Stimulated activated naive CD8-positive, alpha-beta T cell treated with anti-CD3 and anti-CD28 coated beads, Interleukin-15, Interleukin-2, amounts not matched to agents 100 ng/mL and 50 ng/mL, for 24 hours (primary cell): ENCODE measurements at regions not wholly inside any gene's neighbourhood (a gene's known extent, or its start where the extent isn't known, plus 50 kb on each side); places are given as distances from the start of the nearest gene placed in this dataset.
A peak's percentile ranks its signal among the peaks of the same experiment; 100 is the strongest.

Experiments used
- H3K27ac Mint-ChIP-seq: one replicate; pipeline ENCODE4 v1.8.0; 2021; ENCODE audit warnings: mild to moderate bottlenecking, mixed read lengths
- H3K27me3 Mint-ChIP-seq: one replicate; pipeline ENCODE4 v1.8.0; 2021; ENCODE audit warnings: mixed read lengths
- H3K36me3 Mint-ChIP-seq: one replicate; pipeline ENCODE4 v1.8.0; 2021; ENCODE audit warnings: low read depth, mixed read lengths
- H3K4me1 Mint-ChIP-seq: one replicate; pipeline ENCODE4 v1.8.0; 2021; ENCODE audit warnings: low read depth, mixed read lengths
- H3K4me3 Mint-ChIP-seq: one replicate; pipeline ENCODE4 v1.8.0; 2021; ENCODE audit warnings: mild to moderate bottlenecking, mixed read lengths
- H3K9me3 Mint-ChIP-seq: one replicate; pipeline ENCODE4 v1.8.0; 2021; ENCODE audit warnings: mixed read lengths

DNA sequence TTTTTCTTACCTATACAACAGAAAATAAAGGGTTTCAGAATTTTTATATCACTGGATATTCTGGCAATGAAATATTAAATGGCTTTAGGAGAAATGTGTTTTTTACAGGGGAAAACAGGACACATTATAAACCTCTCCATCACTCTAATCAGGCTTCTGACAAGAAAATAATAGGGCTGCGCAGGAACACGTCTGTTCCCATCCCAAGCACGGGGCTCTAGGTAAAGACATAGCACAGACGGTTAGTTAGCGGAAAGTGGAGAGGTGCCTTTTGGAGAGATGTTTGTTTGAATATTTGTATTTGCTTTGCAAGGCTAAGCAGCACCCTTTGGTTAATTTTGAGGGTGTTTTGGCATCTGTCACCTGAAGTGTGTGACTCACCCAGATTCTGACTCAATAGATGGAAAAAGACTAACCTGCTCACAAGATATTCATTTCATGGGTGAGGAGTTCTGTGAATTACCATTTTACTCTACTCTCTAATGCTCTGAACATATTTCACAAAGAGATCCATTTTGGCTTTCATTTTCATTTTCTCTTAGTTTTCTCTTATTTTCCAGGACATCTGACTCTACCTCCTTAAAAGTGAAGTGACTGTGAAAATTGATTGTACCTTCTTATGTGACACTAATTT, 174.5 kb upstream of the AKR1E2 start:
- Mint-ChIP-seq H3K9me3 (no peaks in the 10 kb centered on the region), H3K36me3 (no peaks in the 10 kb centered on the region), H3K4me1 (peaks cover 30% of the 10 kb centered on the region), H3K27ac (peak overlapping the region; percentile 90), H3K4me3 (peak overlapping the region; percentile 40), H3K27me3 (peaks cover 3% of the 10 kb centered on the region)

DNA sequence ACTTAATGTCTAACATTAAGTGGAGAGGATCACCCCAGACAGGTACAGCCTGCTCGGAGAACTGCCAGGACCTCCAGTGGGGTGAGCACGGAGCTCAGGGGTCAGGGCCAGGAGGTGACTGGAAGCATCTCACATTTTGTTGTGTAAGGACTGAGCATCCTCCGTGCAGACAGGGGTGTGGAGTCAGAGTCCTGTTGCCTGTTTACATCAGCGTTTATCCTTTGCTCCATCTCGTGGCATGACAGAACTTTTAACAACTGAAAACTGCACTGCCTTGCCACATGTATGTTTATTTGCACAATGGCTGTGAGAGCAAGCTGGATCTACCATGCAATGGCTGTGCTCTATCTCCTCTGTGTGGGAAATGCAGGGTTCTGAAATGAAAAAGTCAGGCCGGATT, 175.4 kb upstream of the AKR1E2 start:
- Mint-ChIP-seq H3K27me3 (peaks cover 3% of the 10 kb centered on the region), H3K36me3 (no peaks in the 10 kb centered on the region), H3K4me3 (no peak overlapping the region), H3K27ac (no peak overlapping the region), H3K4me1 (peaks cover 30% of the 10 kb centered on the region), H3K9me3 (no peaks in the 10 kb centered on the region)

DNA sequence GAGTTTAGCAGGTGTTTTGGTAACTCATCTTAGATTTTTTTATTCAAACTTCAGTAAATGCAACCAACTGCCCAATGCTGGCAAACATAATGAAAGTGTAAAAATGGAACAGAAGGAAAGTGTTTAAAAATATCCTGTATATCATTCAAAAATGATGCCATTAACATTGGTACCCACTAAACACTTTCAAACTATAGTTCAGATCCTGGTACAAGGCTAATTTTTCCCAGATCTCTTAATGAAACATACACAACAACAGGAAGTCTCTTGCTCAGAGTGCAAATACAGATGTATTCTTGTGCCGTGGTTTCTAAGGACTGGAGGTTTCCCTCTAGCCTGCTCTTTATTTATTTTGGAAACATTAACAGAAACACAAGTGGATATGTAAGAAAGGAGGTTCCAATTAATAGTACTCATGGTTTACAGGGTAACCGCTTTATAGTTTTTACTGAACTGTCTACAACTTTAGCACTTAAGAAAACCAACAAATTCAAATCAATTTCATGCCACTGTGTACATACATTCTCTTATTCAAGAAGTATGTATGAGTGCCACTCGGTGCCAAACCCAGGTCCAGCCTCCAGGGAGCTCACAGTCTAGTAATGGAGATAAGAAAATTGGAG, 176.0 kb upstream of the AKR1E2 start:
- Mint-ChIP-seq H3K36me3 (no peaks in the 10 kb centered on the region), H3K27ac (no peak overlapping the region), H3K9me3 (no peaks in the 10 kb centered on the region), H3K4me1 (peaks cover 30% of the 10 kb centered on the region), H3K4me3 (no peak overlapping the region), H3K27me3 (peaks cover 3% of the 10 kb centered on the region)

DNA sequence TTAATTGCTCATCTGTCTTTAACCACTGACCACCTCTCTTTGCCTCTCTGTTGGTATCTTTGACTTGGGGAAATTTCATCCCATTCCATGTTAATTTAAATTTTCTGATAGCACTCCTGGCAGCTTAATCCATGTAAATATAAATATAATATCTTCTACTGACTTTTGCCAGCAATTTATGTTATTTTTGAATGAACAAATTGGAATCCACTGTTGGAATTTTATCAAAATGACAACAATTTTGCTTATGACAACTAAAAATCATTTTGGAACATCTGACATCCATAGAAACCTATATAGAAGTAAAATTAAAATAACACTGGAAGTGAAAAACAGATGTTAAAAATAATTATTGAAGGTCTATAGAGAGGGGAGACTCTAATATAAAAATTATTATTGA, 176.5 kb upstream of the AKR1E2 start:
- Mint-ChIP-seq H3K4me3 (no peak overlapping the region), H3K4me1 (peaks cover 30% of the 10 kb centered on the region), H3K36me3 (no peaks in the 10 kb centered on the region), H3K27ac (no peak overlapping the region), H3K9me3 (no peaks in the 10 kb centered on the region), H3K27me3 (peaks cover 3% of the 10 kb centered on the region)

DNA sequence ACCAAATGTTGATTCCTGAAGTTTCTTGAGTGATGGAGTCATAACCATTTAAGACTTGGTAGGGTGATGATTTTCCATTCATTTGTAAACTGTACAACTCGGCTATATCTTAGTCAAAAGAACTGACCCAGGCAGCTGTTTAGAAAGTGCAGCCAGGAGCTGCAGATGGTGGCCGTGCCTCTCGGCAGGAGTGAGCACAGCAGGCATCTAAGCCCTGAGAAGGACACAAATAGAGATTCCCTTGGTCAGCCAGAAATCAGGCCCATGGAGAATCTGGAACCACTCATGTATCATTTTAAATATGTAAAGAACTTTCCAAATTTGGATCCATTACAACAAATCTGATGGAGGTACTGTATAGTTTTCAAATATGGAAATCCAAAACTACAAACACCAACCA, 177.0 kb upstream of the AKR1E2 start:
- Mint-ChIP-seq H3K27me3 (peaks cover 3% of the 10 kb centered on the region), H3K4me3 (no peak overlapping the region), H3K36me3 (no peaks in the 10 kb centered on the region), H3K4me1 (peaks cover 30% of the 10 kb centered on the region), H3K9me3 (no peaks in the 10 kb centered on the region), H3K27ac (no peak overlapping the region)

DNA sequence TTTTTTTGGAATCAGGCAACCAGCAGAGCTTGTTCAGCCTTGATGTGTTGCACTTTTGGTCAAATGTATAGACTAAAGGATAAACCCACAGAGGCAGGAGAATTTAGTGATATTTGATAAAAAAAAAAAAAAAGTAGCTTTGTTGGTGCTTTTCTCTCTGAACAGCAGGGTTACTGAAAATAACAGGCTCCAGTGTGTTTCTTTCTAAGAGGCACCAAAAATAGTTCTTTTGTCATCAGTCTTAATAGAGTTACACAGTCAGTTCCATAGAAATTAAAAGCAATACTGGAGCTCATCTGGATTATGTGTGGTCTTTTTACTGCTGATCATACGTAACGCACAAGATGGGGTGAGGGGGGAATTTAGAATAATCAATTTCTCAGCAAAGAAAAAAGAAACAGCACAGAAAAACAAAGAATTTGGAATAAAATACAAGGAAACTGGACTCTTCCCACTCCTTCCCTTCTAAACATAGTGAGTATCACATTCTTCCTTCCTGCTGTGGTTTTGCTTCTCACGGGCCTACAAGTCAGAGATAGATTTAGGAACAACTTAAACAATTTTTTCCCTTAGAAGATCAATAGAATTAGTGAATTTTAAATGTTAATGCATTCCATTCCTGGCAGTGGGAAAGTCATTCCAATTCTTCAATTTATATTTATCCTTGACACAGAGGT, 178.8 kb upstream of the AKR1E2 start:
- Mint-ChIP-seq H3K36me3 (no peaks in the 10 kb centered on the region), H3K9me3 (no peaks in the 10 kb centered on the region), H3K27me3 (peaks cover 3% of the 10 kb centered on the region), H3K27ac (no peak overlapping the region), H3K4me1 (peaks cover 19% of the 10 kb centered on the region), H3K4me3 (no peak overlapping the region)

DNA sequence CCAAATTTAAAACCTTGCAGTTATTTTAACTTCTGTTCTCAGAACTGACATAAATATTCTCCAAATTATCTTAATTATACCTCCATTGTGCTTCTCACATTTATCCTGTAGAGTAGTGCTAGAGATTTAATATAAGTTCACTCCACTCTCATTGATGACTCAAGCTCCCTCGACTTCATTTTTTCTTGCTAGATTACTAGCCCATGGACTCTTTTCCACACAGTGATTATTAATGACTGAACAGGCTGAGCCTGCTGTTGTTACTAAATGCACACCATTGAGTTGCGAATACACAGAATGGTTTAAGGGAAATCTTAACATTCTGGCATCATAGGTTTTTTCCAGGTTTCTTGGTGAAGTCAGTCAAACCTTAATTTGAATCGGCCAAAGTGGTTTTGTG, 179.5 kb upstream of the AKR1E2 start:
- no peaks in the 10 kb centered on the region for H3K9me3 Mint-ChIP-seq
- no peak overlapping the region for H3K4me3 Mint-ChIP-seq
- H3K4me1 Mint-ChIP-seq: peaks cover 12% of the 10 kb centered on the region
- H3K27me3 Mint-ChIP-seq: peaks cover 3% of the 10 kb centered on the region
- no peaks in the 10 kb centered on the region for H3K36me3 Mint-ChIP-seq
- no peak overlapping the region for H3K27ac Mint-ChIP-seq

DNA sequence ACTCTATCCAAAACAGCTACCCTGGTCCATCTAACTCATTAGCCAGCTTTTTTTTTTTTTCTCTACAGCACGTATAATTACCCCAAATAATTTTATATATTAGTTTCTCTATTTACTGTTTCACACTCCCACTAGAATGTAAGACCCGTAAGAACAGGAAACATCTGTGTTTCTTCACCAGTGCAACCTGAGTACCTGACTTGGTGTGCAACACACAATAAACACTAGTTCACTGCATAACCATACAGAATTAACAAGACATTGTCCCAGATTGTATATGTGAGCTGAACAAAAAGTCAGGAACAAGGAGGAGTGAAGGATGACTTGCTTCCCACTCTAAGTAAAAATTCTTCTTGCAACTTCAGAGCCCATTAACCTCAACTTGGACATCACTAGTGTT, 180.2 kb upstream of the AKR1E2 start:
- no peaks in the 10 kb centered on the region for H3K9me3 Mint-ChIP-seq
- peaks cover 5% of the 10 kb centered on the region for H3K4me1 Mint-ChIP-seq
- H3K27me3 Mint-ChIP-seq: peaks cover 3% of the 10 kb centered on the region
- H3K4me3 Mint-ChIP-seq: no peak overlapping the region
- H3K27ac Mint-ChIP-seq: no peak overlapping the region
- H3K36me3 Mint-ChIP-seq: no peaks in the 10 kb centered on the region

DNA sequence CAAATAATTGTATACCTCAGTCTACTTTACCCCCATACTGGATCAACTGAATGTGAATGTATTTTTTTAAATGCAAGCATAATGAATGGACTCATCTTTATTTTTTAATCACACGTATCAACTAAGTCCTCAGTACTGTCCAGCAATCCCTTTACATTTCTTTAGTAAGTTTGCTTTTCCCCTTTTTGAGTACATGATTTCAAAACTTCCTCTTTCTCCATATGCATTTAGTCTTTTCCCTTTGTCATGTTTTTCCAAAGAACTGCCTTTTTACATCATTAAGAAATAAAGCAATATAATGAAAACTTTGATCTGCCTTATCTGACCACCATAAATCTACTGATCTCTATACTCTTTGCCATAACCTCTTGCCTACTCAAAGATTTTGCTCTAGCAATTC, 182.5 kb upstream of the AKR1E2 start:
- Mint-ChIP-seq H3K36me3 (no peaks in the 10 kb centered on the region), H3K27me3 (peaks cover 3% of the 10 kb centered on the region), H3K27ac (no peak overlapping the region), H3K9me3 (no peaks in the 10 kb centered on the region), H3K4me1 (peaks cover 5% of the 10 kb centered on the region), H3K4me3 (no peak overlapping the region)

DNA sequence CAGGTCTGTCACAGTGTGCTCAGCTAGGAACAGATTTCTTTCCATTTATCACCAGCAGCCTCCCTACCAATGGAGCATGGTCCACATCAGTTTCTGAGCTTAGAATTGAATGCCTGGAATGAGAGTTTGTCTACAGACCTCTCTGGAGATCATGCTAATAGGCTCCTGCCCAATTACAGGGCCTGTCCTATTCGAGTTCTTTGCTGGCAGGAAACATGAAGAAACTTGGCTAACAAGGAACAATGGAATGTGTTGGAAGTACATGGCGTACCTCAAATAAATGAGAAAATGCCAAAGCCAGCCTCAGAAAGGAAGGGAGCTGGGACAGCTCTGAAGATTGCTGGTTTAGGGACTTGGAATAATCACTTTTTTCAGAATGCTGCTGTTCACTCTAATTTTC, 186.0 kb upstream of the AKR1E2 start:
- Mint-ChIP-seq H3K4me3 (no peak overlapping the region), H3K27me3 (no peaks in the 10 kb centered on the region), H3K9me3 (no peaks in the 10 kb centered on the region), H3K4me1 (no peaks in the 10 kb centered on the region), H3K36me3 (no peaks in the 10 kb centered on the region), H3K27ac (no peak overlapping the region)

DNA sequence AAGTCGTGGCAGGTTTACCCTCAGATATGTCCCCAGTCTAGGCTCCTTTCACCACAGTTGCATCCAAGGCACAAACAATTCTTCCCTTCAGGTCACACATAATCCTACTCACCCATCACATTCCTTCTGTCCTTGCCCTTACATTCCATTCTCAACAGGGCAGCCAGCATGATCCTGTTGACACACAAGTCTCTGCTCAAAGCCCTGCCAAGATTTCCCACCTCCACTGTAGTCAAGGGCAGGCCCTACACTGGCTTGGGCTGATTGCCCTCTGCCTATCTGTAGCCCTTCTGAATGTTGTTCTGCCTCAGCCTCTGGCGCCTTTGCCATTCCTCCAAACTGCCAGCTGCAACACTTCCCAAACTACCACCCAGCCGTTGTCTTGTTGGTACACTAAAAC, 187.9 kb upstream of the AKR1E2 start:
- no peak overlapping the region for H3K27ac Mint-ChIP-seq
- no peaks in the 10 kb centered on the region for H3K4me1 Mint-ChIP-seq
- no peaks in the 10 kb centered on the region for H3K9me3 Mint-ChIP-seq
- no peaks in the 10 kb centered on the region for H3K36me3 Mint-ChIP-seq
- no peak overlapping the region for H3K4me3 Mint-ChIP-seq
- H3K27me3 Mint-ChIP-seq: no peaks in the 10 kb centered on the region

DNA sequence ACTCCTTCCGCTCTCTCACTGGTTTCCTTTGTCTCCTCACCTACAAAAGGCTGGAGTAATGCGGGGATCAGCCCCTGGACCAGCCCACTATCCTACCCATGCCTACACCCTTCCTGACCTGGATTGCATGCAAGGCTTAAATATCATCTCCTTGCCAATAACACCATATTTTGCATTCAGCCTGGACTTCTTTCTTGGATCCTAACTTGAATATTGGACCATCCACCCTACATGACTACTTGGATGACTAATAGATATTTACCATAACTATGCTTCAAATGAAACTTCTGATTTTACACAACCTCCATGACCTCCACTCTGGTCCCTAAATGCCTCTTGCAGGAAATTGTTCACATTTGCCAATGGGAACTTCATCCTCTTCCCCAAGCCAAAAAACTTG, 188.3 kb upstream of the AKR1E2 start:
- H3K27ac Mint-ChIP-seq: no peak overlapping the region
- H3K27me3 Mint-ChIP-seq: no peaks in the 10 kb centered on the region
- H3K4me3 Mint-ChIP-seq: no peak overlapping the region
- no peaks in the 10 kb centered on the region for H3K36me3 Mint-ChIP-seq
- H3K4me1 Mint-ChIP-seq: no peaks in the 10 kb centered on the region
- H3K9me3 Mint-ChIP-seq: no peaks in the 10 kb centered on the region

DNA sequence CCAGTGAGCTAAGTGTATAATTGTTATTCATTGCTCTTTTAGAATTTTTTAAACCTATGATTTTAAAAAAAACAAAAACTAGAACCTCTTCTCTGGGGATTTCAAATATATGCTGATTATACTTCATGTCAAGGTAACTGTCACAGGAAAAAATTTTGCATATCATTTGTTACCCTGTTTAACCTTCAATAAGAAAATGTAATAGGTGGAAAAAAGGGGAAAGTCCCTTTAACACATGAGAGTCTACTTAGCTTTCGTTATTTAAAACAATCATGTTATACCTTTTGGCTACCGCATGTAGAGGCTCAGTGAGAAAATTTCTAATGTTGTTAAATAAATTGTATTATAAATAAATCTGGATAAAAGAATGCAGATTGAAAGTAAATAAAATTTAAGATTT, 190.1 kb upstream of the AKR1E2 start:
- Mint-ChIP-seq H3K9me3 (no peaks in the 10 kb centered on the region), H3K27ac (no peak overlapping the region), H3K27me3 (peaks cover 5% of the 10 kb centered on the region), H3K4me3 (no peak overlapping the region), H3K36me3 (no peaks in the 10 kb centered on the region), H3K4me1 (no peaks in the 10 kb centered on the region)

DNA sequence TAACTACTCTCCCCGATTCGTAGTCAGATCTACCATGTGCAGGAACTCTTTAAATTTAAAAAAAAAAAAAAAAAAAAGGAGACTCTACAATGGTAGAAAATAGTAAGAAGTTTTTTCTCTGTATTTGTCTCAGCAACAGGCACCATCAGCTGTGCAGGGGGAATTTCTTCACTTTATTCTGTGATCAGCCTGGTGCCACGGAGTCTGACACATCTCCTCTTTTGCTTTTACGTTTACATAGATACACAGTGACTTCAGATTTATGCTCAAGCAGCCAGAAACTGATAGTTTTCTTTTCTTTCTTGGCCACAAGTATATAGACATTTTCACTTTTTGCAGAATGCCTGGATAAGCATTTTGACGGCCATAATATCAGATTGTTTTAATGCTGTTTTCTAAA, 190.6 kb upstream of the AKR1E2 start:
- Mint-ChIP-seq H3K4me3 (no peak overlapping the region), H3K9me3 (no peaks in the 10 kb centered on the region), H3K27ac (no peak overlapping the region), H3K36me3 (no peaks in the 10 kb centered on the region), H3K4me1 (no peaks in the 10 kb centered on the region), H3K27me3 (peaks cover 5% of the 10 kb centered on the region)

DNA sequence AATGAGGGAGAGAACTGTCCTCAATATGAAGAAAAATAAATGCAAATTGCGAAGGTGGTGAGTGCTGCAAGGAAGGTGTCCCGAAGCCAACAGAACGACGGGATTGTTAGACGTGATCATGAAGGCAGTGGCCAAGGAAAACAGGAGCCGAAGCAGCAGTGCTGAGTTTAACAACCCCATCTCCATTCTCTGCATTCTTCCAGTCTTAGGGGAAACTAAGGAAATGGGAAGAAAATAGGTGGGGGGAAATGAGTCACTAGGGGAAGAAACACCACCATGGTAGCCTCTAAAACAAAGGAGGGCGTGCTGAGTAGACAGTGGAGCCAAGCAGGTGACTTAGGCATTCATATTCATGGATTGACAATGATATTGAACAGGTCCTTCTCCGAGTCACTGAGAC, 192.2 kb upstream of the AKR1E2 start:
- H3K27me3 Mint-ChIP-seq: peaks cover 5% of the 10 kb centered on the region
- no peaks in the 10 kb centered on the region for H3K9me3 Mint-ChIP-seq
- H3K36me3 Mint-ChIP-seq: no peaks in the 10 kb centered on the region
- H3K27ac Mint-ChIP-seq: no peak overlapping the region
- H3K4me1 Mint-ChIP-seq: no peaks in the 10 kb centered on the region
- no peak overlapping the region for H3K4me3 Mint-ChIP-seq

DNA sequence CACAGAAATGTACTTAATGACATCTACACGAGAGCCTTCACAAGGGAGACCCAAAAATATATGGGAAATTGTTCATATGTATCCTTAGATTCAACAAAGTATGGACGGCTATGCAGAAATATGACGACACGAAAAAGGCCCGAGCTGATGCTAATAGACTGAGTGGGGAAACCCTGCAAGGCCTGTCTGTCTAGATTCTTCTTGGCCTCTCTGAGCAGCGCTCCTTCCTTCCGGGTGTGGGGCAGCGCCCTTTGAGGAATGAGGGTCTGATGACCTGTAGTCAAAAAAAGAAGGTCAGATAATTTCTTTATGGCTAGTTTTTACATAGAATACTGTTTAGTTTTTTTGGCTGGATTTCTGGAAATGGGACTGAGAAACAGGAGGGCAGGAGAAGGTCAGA, 192.8 kb upstream of the AKR1E2 start:
- H3K27ac Mint-ChIP-seq: no peak overlapping the region
- H3K4me1 Mint-ChIP-seq: no peaks in the 10 kb centered on the region
- H3K27me3 Mint-ChIP-seq: peaks cover 5% of the 10 kb centered on the region
- peaks cover 3% of the 10 kb centered on the region for H3K9me3 Mint-ChIP-seq
- no peaks in the 10 kb centered on the region for H3K36me3 Mint-ChIP-seq
- H3K4me3 Mint-ChIP-seq: no peak overlapping the region
